DOHH2 (cell line): ENCODE measurements at regions not wholly inside any gene's neighbourhood (a gene's known extent, or its start where the extent isn't known, plus 50 kb on each side); places are given as distances from the start of the nearest gene placed in this dataset.
"Not testable (repeated sequence)": the region's sequence is repeated elsewhere in the genome, so short reads cannot be mapped to it uniquely, and the experiment has no call there.

ENCODE experiments used
- CTCF ChIP-seq: fragments of 200-600 bp; sonication (generic); IDR thresholded peaks from one replicate; pipeline ENCODE4 v1.5.1; 2014; ENCODE audit warnings: antibody characterized with exemption, mild to moderate bottlenecking, low read depth, low read length; ENCODE audit not compliant: poor library complexity, severe bottlenecking
- EZH2phosphoT487 ChIP-seq: fragments of 200-600 bp; sonication (generic); IDR thresholded peaks from 2 replicates; pipeline ENCODE4 v1.6.1; 2017; ENCODE audit warnings: borderline replicate concordance, mild to moderate bottlenecking, antibody characterized with exemption, low read length, moderate library complexity, mixed read lengths

- not testable (repeated sequence) for TF ChIP-seq CTCF, EZH2phosphoT487
These were observed 110.4 kb upstream of the RGS1 start for GRCh38 chr1:192465221-192465620.
